Left lung (tissue), 4 donors: ENCODE measurements at regions not wholly inside any gene's neighbourhood (a gene's known extent, or its start where the extent isn't known, plus 50 kb on each side); places are given as distances from the start of the nearest gene placed in this dataset.
"Not testable (repeated sequence)": the region's sequence is repeated elsewhere in the genome, so short reads cannot be mapped to it uniquely, and the experiment has no call there.

Experiments
- ATAC-seq: fragments of 200-7000 bp; cut with Tn5 transposase; one replicate; pipeline ENCODE4 v1.9.1; 2020; ENCODE audit warnings: moderate library complexity
- DNase-seq, 4 donors: peaks; one replicate each; pipeline ENCODE4 v3.0.0-alpha.2; 2013 to 2020
- H3K27ac ChIP-seq, 2 donors: fragments of 200-600 bp; sonication (generic) in 1 of 2; one replicate each; pipeline versions ENCODE4 v1.5.0 to v1.8.0; 2020 to 2021
- H3K27me3 ChIP-seq, 2 donors: fragments of 200-600 bp; sonication (generic) in 1 of 2; one replicate each; pipeline versions ENCODE4 v1.5.0 to v1.8.0; 2020 to 2021
- H3K36me3 ChIP-seq, 2 donors: fragments of 200-600 bp; sonication (generic) in 1 of 2; one replicate each; pipeline versions ENCODE4 v1.5.0 to v1.8.0; 2020 to 2021
- H3K4me1 ChIP-seq, 2 donors: fragments of 200-600 bp; one replicate each; pipeline ENCODE4 v1.8.0; 2021
- H3K4me3 ChIP-seq, 2 donors: fragments of 200-600 bp; sonication (generic) in 1 of 2; one replicate each; pipeline versions ENCODE4 v1.5.0 to v1.8.0; 2020 to 2021; ENCODE audit warnings: mild to moderate bottlenecking in 1 of 2
- H3K9me3 ChIP-seq, 2 donors: fragments of 200-600 bp; sonication (generic) in 1 of 2; one replicate each; pipeline versions ENCODE4 v1.5.0 to v1.8.0; 2020 to 2021
- intact Hi-C, 2 donors: fragments of 100-400 bp; cut with DNase I; formaldehyde crosslinking; loops; one replicate each; pipeline versions ENCODE4 v1.11.2 to v1.14.2; 2022
- TF ChIP-seq, protein P1 (sequence below), 2 donors: fragments of 200-600 bp; sonication (generic) in 1 of 2; IDR thresholded peaks; one replicate each; pipeline versions ENCODE4 v1.5.0 to v1.8.0; 2021; ENCODE audit warnings: antibody characterized with exemption in 2 of 2
- donor health status: DM: no; HTN: yes; CAD: no.
- donor health status: DM: no; HTN: no; CAD: no.

DNA sequence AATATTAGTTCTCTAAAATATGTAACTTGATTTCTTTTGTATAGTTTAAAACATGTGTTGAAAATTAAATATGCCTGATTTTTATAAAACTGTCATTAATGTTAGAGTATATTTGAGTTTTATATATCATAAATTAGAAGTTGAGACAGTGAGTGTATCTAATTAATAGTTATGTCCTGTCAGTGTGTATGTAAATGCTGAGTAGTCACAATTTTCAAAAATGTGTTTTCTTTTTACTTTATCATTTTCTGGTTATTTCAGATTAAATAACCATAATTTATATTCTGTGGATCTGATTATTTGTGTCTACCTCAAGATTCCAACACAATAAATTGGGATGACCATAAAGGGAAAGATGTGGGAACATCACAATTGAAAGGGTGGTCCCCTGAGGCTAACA lies 82.7 kb upstream of the CXXC4 start:
- no peak for DNase-seq
- TF ChIP-seq, protein P1, sequence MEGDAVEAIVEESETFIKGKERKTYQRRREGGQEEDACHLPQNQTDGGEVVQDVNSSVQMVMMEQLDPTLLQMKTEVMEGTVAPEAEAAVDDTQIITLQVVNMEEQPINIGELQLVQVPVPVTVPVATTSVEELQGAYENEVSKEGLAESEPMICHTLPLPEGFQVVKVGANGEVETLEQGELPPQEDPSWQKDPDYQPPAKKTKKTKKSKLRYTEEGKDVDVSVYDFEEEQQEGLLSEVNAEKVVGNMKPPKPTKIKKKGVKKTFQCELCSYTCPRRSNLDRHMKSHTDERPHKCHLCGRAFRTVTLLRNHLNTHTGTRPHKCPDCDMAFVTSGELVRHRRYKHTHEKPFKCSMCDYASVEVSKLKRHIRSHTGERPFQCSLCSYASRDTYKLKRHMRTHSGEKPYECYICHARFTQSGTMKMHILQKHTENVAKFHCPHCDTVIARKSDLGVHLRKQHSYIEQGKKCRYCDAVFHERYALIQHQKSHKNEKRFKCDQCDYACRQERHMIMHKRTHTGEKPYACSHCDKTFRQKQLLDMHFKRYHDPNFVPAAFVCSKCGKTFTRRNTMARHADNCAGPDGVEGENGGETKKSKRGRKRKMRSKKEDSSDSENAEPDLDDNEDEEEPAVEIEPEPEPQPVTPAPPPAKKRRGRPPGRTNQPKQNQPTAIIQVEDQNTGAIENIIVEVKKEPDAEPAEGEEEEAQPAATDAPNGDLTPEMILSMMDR (IDR thresholded peaks at IDR 0.05), result no peak

DNA sequence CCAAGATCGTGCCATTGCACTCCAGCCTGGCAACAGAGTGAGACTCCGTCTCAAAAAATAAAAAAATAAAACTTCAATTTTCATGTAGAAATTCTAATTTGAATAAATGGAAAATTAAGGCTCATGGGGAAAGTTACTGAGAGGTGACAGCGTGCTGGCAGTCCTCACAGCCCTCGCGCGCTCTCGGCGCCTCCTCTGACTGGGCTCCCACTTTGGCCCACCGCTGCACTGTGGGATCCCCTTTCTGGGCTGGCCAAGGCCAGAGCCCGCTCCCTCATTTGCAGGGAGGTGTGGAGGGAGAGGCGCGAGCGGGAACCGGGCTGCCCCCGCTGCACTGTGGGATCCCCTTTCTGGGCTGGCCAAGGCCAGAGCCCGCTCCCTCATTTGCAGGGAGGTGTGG lies 86.8 kb upstream of the CXXC4 start:
- H3K27ac ChIP-seq, H3K9me3 ChIP-seq, H3K36me3 ChIP-seq, H3K27me3 ChIP-seq, ATAC-seq, H3K4me1 ChIP-seq, H3K4me3 ChIP-seq, DNase-seq, intact Hi-C loops: not testable (repeated sequence)

More for the DNA sequence above, 82.7 kb upstream of the CXXC4 start:
- Histone ChIP-seq H3K4me3 (no peak overlapping the region), H3K4me1 (no peaks in the 10 kb centered on the region), H3K27me3 (no peaks in the 10 kb centered on the region), H3K36me3 (no peaks in the 10 kb centered on the region), H3K9me3 (peaks cover 0 to 7% of the 10 kb centered on the region in 2 donors), H3K27ac (no peak overlapping the region)
- intact Hi-C loops, result no loop called here
- ATAC-seq, result no peak

DNA sequence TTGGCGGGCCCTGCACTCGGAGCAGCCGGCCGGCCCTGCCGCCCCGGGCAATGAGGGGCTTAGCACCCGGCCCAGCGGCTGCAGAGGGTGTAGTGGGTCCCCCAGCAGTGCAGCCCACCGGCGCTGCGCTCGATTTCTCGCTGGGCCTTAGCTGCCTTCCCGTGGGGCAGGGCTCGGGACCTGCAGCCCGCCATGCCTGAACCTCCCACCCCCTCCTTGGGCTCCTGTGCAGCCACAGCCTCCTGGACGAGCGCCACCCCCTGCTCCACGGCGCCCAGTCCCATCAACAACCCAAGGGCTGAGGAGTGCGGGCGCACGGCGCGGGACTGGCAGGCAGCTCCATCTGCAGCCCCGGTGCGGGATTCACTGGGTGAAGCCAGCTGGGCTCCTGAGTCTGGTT lies 87.4 kb upstream of the CXXC4 start:
- H3K4me1 ChIP-seq, H3K27me3 ChIP-seq, H3K4me3 ChIP-seq, H3K9me3 ChIP-seq, H3K36me3 ChIP-seq, ATAC-seq, intact Hi-C loops, H3K27ac ChIP-seq: not testable (repeated sequence)
- DNase-seq, result peak in 1 of 4 donors; percentile 77

DNA sequence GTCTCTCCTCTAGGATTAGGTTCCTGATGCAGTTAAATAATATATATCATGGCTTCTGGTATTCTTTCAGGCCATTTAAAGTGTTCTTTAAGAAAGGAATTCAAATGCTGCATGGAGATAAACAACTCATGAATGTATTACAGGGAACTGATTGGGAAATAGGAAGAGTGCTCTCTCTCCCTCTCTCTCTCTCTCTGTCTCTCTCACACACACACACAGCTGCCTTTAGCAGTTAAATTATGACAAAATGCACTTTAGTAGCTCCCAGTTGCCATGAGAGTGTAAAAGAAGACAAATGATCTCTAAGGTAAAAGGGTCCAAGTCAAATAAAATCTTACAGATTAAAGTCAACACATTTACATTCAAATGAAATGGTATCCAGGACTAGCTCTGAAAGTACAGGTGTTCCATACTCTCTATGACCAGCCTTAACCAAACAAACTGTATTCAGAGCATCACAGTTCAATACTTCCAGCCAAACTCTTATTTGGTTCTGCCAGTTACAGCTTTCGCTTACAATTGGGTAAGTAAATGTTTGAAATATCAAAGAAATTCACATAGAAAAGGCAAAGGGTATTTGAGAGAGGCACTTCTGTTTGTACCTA lies 94.7 kb upstream of the CXXC4 start:
- TF ChIP-seq, protein P1 (IDR thresholded peaks at IDR 0.05), result no peak

DNA sequence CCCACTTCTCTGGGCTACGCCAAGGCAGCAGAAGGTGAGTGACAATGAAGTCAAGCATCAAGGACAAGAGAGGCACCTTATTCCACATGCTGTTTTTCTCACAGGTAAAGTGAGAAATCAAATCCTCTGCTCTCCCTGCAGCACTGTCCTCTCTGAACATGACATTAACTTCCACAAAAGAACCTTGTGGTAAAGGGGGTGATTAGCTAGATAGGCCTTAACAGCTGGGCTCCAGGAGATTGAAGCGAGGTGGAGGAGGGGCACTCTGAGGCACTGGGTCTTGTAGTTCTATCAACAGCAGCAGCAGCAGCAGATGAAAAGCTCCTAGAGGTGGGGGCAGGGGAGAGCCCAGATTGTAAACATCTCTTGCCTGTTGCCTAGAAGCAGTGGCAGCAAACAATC lies 96.8 kb upstream of the CXXC4 start:
- Histone ChIP-seq H3K9me3 (no peaks in the 10 kb centered on the region), H3K36me3 (no peaks in the 10 kb centered on the region), H3K27me3 (no peaks in the 10 kb centered on the region), H3K27ac (no peak overlapping the region), H3K4me3 (no peak overlapping the region), H3K4me1 (peaks cover 0 to 5% of the 10 kb centered on the region in 2 donors)
- TF ChIP-seq, protein P1 (IDR thresholded peaks at IDR 0.05), result no peak
- intact Hi-C loops, result no loop called here
- DNase-seq (peak in 3 of 4 donors; percentile 54 to 75 (median 55)), ATAC-seq (peak; percentile 89)

More for the DNA sequence above, 94.7 kb upstream of the CXXC4 start:
- Histone ChIP-seq H3K4me3 (no peak overlapping the region), H3K9me3 (no peaks in the 10 kb centered on the region), H3K4me1 (peaks cover 0 to 5% of the 10 kb centered on the region in 2 donors), H3K27ac (no peak overlapping the region), H3K36me3 (no peaks in the 10 kb centered on the region), H3K27me3 (no peaks in the 10 kb centered on the region)
- no peak for DNase-seq
- intact Hi-C loops, result no loop called here
- no peak for ATAC-seq

DNA sequence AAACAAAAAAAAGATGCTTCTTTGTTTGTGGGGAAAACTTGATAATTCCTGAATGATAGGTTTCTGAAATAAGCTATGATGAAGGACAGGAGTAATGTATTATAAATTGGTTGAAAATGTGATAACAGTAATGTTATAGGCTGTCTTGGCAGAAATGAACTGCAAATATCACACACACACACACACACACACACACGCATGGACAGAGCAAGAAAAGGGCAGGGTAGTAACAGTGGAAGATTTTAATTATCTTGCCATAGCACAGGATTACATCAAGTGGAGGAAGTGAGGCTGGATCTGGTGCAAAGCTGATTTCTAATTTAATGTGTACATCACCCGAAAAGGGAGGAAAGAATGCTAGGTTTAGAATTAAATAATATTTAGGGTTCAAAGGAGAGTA lies 97.5 kb upstream of the CXXC4 start:
- Histone ChIP-seq H3K27me3 (no peaks in the 10 kb centered on the region), H3K4me1 (peaks cover 0 to 5% of the 10 kb centered on the region in 2 donors), H3K36me3 (no peaks in the 10 kb centered on the region), H3K27ac (no peak overlapping the region), H3K4me3 (no peak overlapping the region), H3K9me3 (no peaks in the 10 kb centered on the region)
- ATAC-seq, result no peak
- intact Hi-C loops, result no loop called here
- TF ChIP-seq, protein P1 (IDR thresholded peaks at IDR 0.05), result no peak
- DNase-seq, result no peak
